SK-N-SH treated with all-trans-retinoic acid at 6 μM for 48 hours (cell line): ENCODE measurements at regions not wholly inside any gene's neighbourhood (a gene's known extent, or its start where the extent isn't known, plus 50 kb on each side); places are given as distances from the start of the nearest gene placed in this dataset.

Experiments
- ATAC-seq: fragments of 200-7000 bp; cut with Tn5 transposase; 3 replicates; pipeline ENCODE4 v1.9.1; 2020; ENCODE audit warnings: mild to moderate bottlenecking, moderate library complexity
- ARNTL ChIP-seq: fragments of 450-650 bp; formaldehyde crosslinking; IDR thresholded peaks from 2 replicates; pipeline ENCODE4 v1.5.0; 2020; ENCODE audit warnings: low read depth, mild to moderate bottlenecking, moderate library complexity, borderline replicate concordance
- BACH2 ChIP-seq: fragments of 250-450 bp; sonication (Bioruptor Pico); IDR thresholded peaks from 2 replicates; pipeline ENCODE4 v1.9.0; 2021; ENCODE audit warnings: mild to moderate bottlenecking, borderline replicate concordance
- CREB5 ChIP-seq: fragments of 250-450 bp; sonication (Bioruptor Pico); IDR thresholded peaks from 2 replicates; pipeline ENCODE4 v1.5.1; 2020; ENCODE audit warnings: low read depth, mild to moderate bottlenecking, moderate library complexity
- CSDC2 ChIP-seq: fragments of 250-450 bp; sonication (Bioruptor Pico); IDR thresholded peaks from 2 replicates; pipeline ENCODE4 v1.5.0; 2020; ENCODE audit warnings: mild to moderate bottlenecking, moderate library complexity
- ESRRG ChIP-seq: fragments of 250-450 bp; sonication (Bioruptor Pico); IDR thresholded peaks from 2 replicates; pipeline ENCODE4 v1.6.1; 2021; ENCODE audit warnings: mild to moderate bottlenecking
- GLIS3 ChIP-seq: fragments of 250-450 bp; sonication (Bioruptor Pico); IDR thresholded peaks from 2 replicates; pipeline ENCODE4 v1.5.0; 2020; ENCODE audit warnings: mild to moderate bottlenecking, moderate library complexity
- ISL1 ChIP-seq: fragments of 250-450 bp; sonication (Bioruptor Pico); IDR thresholded peaks from 2 replicates; pipeline ENCODE4 v2.1.2; 2022; ENCODE audit warnings: mild to moderate bottlenecking, moderate library complexity
- OSR1 ChIP-seq: fragments of 250-450 bp; sonication (Bioruptor Pico); IDR thresholded peaks from 2 replicates; pipeline ENCODE4 v1.8.0; 2022; ENCODE audit warnings: moderate library complexity, mild to moderate bottlenecking, inconsistent platforms
- PATZ1 ChIP-seq: fragments of 250-450 bp; sonication (Bioruptor Pico); IDR thresholded peaks from 2 replicates; pipeline ENCODE4 v1.8.0; 2020; ENCODE audit warnings: mild to moderate bottlenecking, moderate library complexity, borderline replicate concordance
- POU6F1 ChIP-seq: fragments of 250-450 bp; sonication (Bioruptor Pico); IDR thresholded peaks from 2 replicates; pipeline ENCODE4 v1.8.0; 2021; ENCODE audit warnings: low read depth, mild to moderate bottlenecking, moderate library complexity, borderline replicate concordance
- PPARA ChIP-seq: fragments of 250-450 bp; sonication (Bioruptor Pico); IDR thresholded peaks from 2 replicates; pipeline ENCODE4 v1.5.0; 2020; ENCODE audit warnings: mild to moderate bottlenecking, borderline replicate concordance
- RARB ChIP-seq: fragments of 250-450 bp; sonication (Bioruptor Pico); IDR thresholded peaks from 2 replicates; pipeline ENCODE4 v1.8.0; 2021; ENCODE audit warnings: mild to moderate bottlenecking, moderate library complexity
- SNAI2 ChIP-seq: fragments of 250-450 bp; sonication (Bioruptor Pico); IDR thresholded peaks from 2 replicates; pipeline ENCODE4 v1.5.0; 2020; ENCODE audit warnings: mild to moderate bottlenecking, moderate library complexity
- TCF4 ChIP-seq: fragments of 250-450 bp; sonication (Bioruptor Pico); IDR thresholded peaks from 2 replicates; pipeline ENCODE4 v1.8.0; 2021; ENCODE audit warnings: mild to moderate bottlenecking, moderate library complexity, borderline replicate concordance
- TOX ChIP-seq: fragments of 250-450 bp; sonication (Bioruptor Pico); IDR thresholded peaks from 2 replicates; pipeline ENCODE4 v1.8.0; 2021; ENCODE audit warnings: mild to moderate bottlenecking, moderate library complexity, borderline replicate concordance
- ZC3H10 ChIP-seq: fragments of 250-450 bp; sonication (Bioruptor Pico); IDR thresholded peaks from 2 replicates; pipeline ENCODE4 v1.5.1; 2021; ENCODE audit warnings: mild to moderate bottlenecking, moderate library complexity
- ZFP3 ChIP-seq: fragments of 250-450 bp; sonication (Bioruptor Pico); IDR thresholded peaks from 2 replicates; pipeline ENCODE4 v1.5.0; 2020; ENCODE audit warnings: mild to moderate bottlenecking, moderate library complexity
- ZFP30 ChIP-seq: fragments of 450-650 bp; formaldehyde crosslinking; IDR thresholded peaks from 2 replicates; pipeline ENCODE4 v1.5.0; 2022; ENCODE audit warnings: mild to moderate bottlenecking, moderate library complexity
- ZNF70 ChIP-seq: fragments of 450-650 bp; formaldehyde crosslinking; IDR thresholded peaks from 2 replicates; pipeline ENCODE4 v1.5.0; 2020; ENCODE audit warnings: mild to moderate bottlenecking, moderate library complexity
- TF ChIP-seq, protein P1 (sequence below): fragments of 250-450 bp; sonication (Bioruptor Pico); IDR thresholded peaks from 2 replicates; pipeline ENCODE4 v1.5.0; 2020; ENCODE audit warnings: mild to moderate bottlenecking, moderate library complexity
- TF ChIP-seq, protein P2 (sequence below): fragments of 250-450 bp; sonication (Bioruptor Pico); IDR thresholded peaks from 2 replicates; pipeline ENCODE4 v1.5.1; 2021; ENCODE audit warnings: mild to moderate bottlenecking, moderate library complexity

DNA sequence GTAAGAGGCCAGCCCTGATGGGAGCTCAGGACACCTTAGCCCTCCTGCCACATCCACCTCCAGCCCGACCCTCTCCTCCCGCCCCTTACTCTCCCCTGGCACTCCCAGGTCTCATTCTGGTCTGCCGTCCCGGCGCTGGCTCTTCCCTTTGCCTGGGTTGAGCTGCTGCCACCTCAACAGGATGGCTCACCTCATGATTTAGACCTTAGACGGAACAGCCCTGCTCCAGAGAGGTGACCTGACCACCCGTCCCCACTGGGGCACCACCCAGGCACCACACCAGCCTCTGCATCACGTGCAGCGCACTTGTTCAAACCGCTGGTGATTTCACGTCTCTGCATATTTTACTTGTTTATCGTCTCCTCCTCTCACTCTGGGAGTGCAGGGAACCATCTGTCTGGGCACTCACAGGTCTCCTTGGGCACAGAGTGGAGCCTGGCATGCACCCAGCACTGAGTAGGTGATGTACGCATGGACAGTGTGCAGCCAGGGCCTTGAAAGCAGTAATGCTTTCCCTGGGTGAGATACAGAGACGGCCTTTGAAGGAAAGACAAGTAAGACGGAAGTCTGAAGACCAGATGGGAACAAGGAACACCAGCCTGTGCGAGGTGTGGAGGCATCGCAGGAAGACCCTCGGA, 183.1 kb downstream of the KATNAL1 start:
- no peak for ATAC-seq
- no peak for TF ChIP-seq TCF4 (CRISPR knock-in tag)
- TF ChIP-seq ARNTL (CRISPR knock-in tag): no peak
- TF ChIP-seq RARB (CRISPR knock-in tag): no peak

GRCh38 chr13:30123575-30123974, 183.8 kb downstream of the KATNAL1 start:
- TF ChIP-seq TOX (CRISPR knock-in tag) (no peak), ARNTL (CRISPR knock-in tag) (no peak), RARB (CRISPR knock-in tag) (no peak), SNAI2 (CRISPR knock-in tag) (no peak), CSDC2 (CRISPR knock-in tag) (no peak)
- ATAC-seq: no peak

DNA sequence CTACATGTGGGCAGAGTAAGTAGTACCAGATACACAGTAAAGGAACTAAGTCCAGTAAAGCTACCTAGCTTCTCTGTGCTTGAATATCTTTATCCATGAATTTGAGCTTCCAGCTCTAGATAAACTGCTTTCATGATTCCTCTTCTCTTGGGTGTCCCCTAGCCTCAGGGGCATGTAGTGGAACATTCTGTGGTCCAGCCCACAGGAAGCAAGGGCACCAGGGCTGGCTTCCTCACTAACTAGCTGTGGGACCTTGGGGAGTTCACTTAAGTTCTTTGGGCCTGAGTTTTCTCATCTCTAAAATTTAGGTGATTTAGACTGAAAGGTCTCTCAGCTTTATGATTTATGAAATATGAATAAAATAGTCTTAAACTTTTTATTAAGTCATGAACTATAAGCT, 185.7 kb downstream of the KATNAL1 start:
- TF ChIP-seq ESRRG (no peak), ARNTL (CRISPR knock-in tag) (no peak)
- TF ChIP-seq, all 23 proteins: peak for 0
- ATAC-seq: no peak

GRCh38 chr13:30121244-30121643, 186.1 kb downstream of the KATNAL1 start:
- TF ChIP-seq CSDC2 (CRISPR knock-in tag): no peak
- no peak for TF ChIP-seq TOX (CRISPR knock-in tag)
- TF ChIP-seq ESRRG: no peak
- TF ChIP-seq, protein P1, sequence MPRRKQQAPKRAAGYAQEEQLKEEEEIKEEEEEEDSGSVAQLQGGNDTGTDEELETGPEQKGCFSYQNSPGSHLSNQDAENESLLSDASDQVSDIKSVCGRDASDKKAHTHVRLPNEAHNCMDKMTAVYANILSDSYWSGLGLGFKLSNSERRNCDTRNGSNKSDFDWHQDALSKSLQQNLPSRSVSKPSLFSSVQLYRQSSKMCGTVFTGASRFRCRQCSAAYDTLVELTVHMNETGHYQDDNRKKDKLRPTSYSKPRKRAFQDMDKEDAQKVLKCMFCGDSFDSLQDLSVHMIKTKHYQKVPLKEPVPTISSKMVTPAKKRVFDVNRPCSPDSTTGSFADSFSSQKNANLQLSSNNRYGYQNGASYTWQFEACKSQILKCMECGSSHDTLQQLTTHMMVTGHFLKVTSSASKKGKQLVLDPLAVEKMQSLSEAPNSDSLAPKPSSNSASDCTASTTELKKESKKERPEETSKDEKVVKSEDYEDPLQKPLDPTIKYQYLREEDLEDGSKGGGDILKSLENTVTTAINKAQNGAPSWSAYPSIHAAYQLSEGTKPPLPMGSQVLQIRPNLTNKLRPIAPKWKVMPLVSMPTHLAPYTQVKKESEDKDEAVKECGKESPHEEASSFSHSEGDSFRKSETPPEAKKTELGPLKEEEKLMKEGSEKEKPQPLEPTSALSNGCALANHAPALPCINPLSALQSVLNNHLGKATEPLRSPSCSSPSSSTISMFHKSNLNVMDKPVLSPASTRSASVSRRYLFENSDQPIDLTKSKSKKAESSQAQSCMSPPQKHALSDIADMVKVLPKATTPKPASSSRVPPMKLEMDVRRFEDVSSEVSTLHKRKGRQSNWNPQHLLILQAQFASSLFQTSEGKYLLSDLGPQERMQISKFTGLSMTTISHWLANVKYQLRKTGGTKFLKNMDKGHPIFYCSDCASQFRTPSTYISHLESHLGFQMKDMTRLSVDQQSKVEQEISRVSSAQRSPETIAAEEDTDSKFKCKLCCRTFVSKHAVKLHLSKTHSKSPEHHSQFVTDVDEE: no peak
- no peak for TF ChIP-seq ZFP3
- TF ChIP-seq BACH2: no peak
- TF ChIP-seq CREB5 (CRISPR knock-in tag): no peak
- no peak for TF ChIP-seq POU6F1 (CRISPR knock-in tag)
- no peak for TF ChIP-seq ISL1 (CRISPR knock-in tag)
- TF ChIP-seq PATZ1 (CRISPR knock-in tag): no peak
- no peak for TF ChIP-seq ZNF70 (CRISPR knock-in tag)
- TF ChIP-seq GLIS3 (CRISPR knock-in tag): no peak
- TF ChIP-seq, all 23 proteins: peak for 0
- ATAC-seq: no peak

GRCh38 chr13:30120133-30120822, 187.1 kb downstream of the KATNAL1 start:
- no peak for ATAC-seq
- TF ChIP-seq TCF4 (CRISPR knock-in tag): no peak
- TF ChIP-seq ARNTL (CRISPR knock-in tag): no peak
- TF ChIP-seq PPARA (CRISPR knock-in tag): no peak
- no peak for TF ChIP-seq ESRRG
- TF ChIP-seq CSDC2 (CRISPR knock-in tag): no peak
- TF ChIP-seq ZC3H10: no peak
- TF ChIP-seq BACH2: no peak
- TF ChIP-seq, protein P1: no peak
- no peak for TF ChIP-seq ISL1 (CRISPR knock-in tag)
- TF ChIP-seq, protein P2, sequence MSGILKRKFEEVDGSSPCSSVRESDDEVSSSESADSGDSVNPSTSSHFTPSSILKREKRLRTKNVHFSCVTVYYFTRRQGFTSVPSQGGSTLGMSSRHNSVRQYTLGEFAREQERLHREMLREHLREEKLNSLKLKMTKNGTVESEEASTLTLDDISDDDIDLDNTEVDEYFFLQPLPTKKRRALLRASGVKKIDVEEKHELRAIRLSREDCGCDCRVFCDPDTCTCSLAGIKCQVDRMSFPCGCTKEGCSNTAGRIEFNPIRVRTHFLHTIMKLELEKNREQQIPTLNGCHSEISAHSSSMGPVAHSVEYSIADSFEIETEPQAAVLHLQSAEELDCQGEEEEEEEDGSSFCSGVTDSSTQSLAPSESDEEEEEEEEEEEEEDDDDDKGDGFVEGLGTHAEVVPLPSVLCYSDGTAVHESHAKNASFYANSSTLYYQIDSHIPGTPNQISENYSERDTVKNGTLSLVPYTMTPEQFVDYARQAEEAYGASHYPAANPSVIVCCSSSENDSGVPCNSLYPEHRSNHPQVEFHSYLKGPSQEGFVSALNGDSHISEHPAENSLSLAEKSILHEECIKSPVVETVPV (CRISPR knock-in tag): no peak
- no peak for TF ChIP-seq TOX (CRISPR knock-in tag)
- TF ChIP-seq RARB (CRISPR knock-in tag): no peak
- TF ChIP-seq OSR1 (CRISPR knock-in tag): no peak
- TF ChIP-seq ZFP30 (CRISPR knock-in tag): no peak
